ENCODE measurements at regions not wholly inside any gene's neighbourhood (a gene's known extent, or its start where the extent isn't known, plus 50 kb on each side); places are given as distances from the start of the nearest gene placed in this dataset.

DNA sequence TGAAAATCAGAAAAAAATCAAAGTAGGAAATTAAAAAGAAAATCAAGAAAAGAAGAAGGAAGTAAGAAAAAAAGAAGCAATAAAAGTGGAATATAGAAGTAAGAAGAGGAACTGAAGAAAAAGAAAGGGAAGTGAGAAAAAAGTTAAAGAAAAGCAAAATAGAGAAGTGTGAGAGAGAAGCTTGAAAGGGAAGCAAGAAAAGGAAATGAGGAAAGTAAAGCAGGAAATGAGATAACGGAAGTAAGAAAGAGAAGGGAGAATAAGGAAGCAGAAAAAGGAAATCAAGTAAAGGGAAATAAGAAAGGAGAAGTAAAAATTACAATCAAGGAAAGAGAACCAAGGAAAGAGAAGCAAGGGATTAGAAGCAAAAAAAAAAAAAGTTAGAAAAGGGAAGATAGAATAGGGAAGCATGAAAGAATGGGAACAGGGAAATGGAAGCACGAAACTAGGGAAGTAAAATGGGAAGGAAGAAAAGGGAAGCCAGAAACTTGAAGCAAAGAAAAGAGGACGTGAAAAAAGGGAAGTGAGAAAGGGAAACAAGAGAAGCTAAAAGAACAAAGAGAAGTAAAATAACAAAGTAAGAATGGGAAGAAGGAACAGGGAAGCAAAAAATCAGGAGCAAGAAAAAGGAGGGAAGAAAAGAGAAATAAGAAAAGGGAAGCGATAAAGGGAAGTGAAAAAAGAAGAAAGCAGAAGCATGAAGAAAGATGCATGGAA lies 243.3 kb upstream of the NCKAP5 start:
- H3K27ac Mint-ChIP-seq = no peak overlapping the region
- H3K27me3 ChIP-seq (replicated peaks in 1 of 2; ENCODE audit: control insufficient read depth in 2 of 2, extremely low read depth in 1 of 2, insufficient read depth in 2 of 2, low read length in 1 of 2) = peaks cover 0 to 19% of the 10 kb centered on the region in 2 experiments
- ChIA-PET POLR2A (no interaction called here), CTCF (no interaction called here)
- no peaks in the 10 kb centered on the region for H3K9me3 ChIP-seq
- H3K36me3 ChIP-seq (ENCODE audit: control insufficient read depth in 2 of 2, extremely low read depth in 1 of 2, insufficient read depth in 1 of 2, low read length in 1 of 2) = no peaks in the 10 kb centered on the region
- no peaks in the 10 kb centered on the region for H3K4me1 Mint-ChIP-seq
- H3K4me1 ChIP-seq (ENCODE audit: control insufficient read depth in 1 of 2, extremely low read depth in 1 of 2, insufficient read depth in 2 of 2, low read length in 2 of 2) = no peaks in the 10 kb centered on the region
- no peak overlapping the region for H3K4me3 ChIP-seq (ENCODE audit: control insufficient read depth in 1 of 2, extremely low read depth in 1 of 2, low read length in 1 of 2)
- H3K27ac ChIP-seq (ENCODE audit: low read length) = no peak overlapping the region
- ATAC-seq (replicated peaks in 1 of 4) (no peak), DNase-seq (no peak)
- H3K9me3 Mint-ChIP-seq = peaks cover 5 to 28% (median 16%) of the 10 kb centered on the region in 3 donors
- peaks cover 19 to 24% of the 10 kb centered on the region in 2 donors for H3K27me3 Mint-ChIP-seq
- no peak overlapping the region for H3K4me3 Mint-ChIP-seq
- no peaks in the 10 kb centered on the region for H3K36me3 Mint-ChIP-seq
- WGBS (ENCODE audit: insufficient coverage) = 26% methylated on average over 4 of the region's 4 CpGs

DNA sequence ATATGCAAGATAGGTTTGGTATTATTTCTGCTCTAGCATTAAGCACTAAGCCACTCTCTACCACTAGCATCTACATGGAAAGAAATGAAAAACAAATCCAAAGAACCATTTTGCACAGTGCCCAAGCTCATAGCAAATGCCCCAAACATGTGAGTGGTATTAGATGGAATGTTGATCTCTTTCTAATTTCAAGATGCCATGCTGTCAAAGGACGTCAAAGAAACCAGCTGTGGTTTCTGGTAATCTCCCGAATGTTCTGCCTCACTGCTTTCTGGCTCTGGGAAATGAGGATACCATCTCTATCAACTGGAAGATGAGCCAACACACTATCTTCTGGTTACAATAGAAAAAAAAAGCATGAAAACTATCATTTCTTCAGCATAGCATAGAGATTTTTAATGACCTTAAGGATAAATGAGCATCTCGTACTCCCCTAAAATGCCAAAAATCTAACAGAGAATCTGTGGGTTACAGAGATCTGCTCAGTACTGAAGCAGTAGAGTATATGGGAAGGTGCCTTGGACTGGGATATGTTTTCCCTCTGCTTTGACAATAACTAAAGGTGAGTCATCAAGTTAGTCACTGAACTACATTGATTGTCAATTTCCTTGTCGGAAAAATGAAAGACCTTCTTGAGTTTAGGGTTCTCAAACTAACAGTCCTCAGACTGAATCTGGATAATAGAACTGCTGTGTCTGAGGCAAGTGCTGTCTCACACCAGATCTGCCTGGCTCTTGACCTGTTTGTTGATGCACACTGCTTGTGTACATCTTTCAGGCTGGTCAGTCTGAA lies 244.8 kb upstream of the NCKAP5 start:
- ChIA-PET POLR2A (no interaction called here), CTCF (no interaction called here)
- Mint-ChIP-seq H3K27ac (no peak overlapping the region), H3K27me3 (peaks cover 15 to 16% of the 10 kb centered on the region in 2 donors), H3K4me3 (no peak overlapping the region), H3K4me1 (no peaks in the 10 kb centered on the region), H3K36me3 (no peaks in the 10 kb centered on the region), H3K9me3 (peaks cover 5 to 28% (median 16%) of the 10 kb centered on the region in 3 donors)
- ATAC-seq (replicated peaks in 1 of 4) (no peak), DNase-seq (no peak)
- Histone ChIP-seq H3K9me3 (no peaks in the 10 kb centered on the region), H3K27ac (ENCODE audit: low read length) (no peak overlapping the region), H3K36me3 (ENCODE audit: control insufficient read depth in 2 of 2, extremely low read depth in 1 of 2, insufficient read depth in 1 of 2, low read length in 1 of 2) (no peaks in the 10 kb centered on the region), H3K27me3 (replicated peaks in 1 of 2; ENCODE audit: control insufficient read depth in 2 of 2, extremely low read depth in 1 of 2, insufficient read depth in 2 of 2, low read length in 1 of 2) (peaks cover 0 to 14% of the 10 kb centered on the region in 2 experiments), H3K4me3 (ENCODE audit: control insufficient read depth in 1 of 2, extremely low read depth in 1 of 2, low read length in 1 of 2) (no peak overlapping the region), H3K4me1 (ENCODE audit: control insufficient read depth in 1 of 2, extremely low read depth in 1 of 2, insufficient read depth in 2 of 2, low read length in 2 of 2) (no peaks in the 10 kb centered on the region)
- 100% methylated on average over 1 of the region's 4 CpGs for WGBS (ENCODE audit: insufficient coverage)

- DNase-seq (no peak), ATAC-seq (replicated peaks in 1 of 4) (no peak)
- H3K36me3 Mint-ChIP-seq = no peaks in the 10 kb centered on the region
- Histone ChIP-seq H3K27ac (ENCODE audit: low read length) (no peak overlapping the region), H3K4me1 (ENCODE audit: control insufficient read depth in 1 of 2, extremely low read depth in 1 of 2, insufficient read depth in 2 of 2, low read length in 2 of 2) (no peaks in the 10 kb centered on the region), H3K27me3 (replicated peaks in 1 of 2; ENCODE audit: control insufficient read depth in 2 of 2, extremely low read depth in 1 of 2, insufficient read depth in 2 of 2, low read length in 1 of 2) (peaks cover 0 to 14% of the 10 kb centered on the region in 2 experiments), H3K9me3 (no peaks in the 10 kb centered on the region), H3K36me3 (ENCODE audit: control insufficient read depth in 2 of 2, extremely low read depth in 1 of 2, insufficient read depth in 1 of 2, low read length in 1 of 2) (no peaks in the 10 kb centered on the region), H3K4me3 (ENCODE audit: control insufficient read depth in 1 of 2, extremely low read depth in 1 of 2, low read length in 1 of 2) (no peak overlapping the region)
- CTCF ChIA-PET = no interaction called here
- POLR2A ChIA-PET = no interaction called here
- H3K27me3 Mint-ChIP-seq = peaks cover 6 to 12% of the 10 kb centered on the region in 2 donors
- no peak overlapping the region for H3K27ac Mint-ChIP-seq
- peaks cover 0 to 17% (median 8%) of the 10 kb centered on the region in 3 donors for H3K9me3 Mint-ChIP-seq
- H3K4me3 Mint-ChIP-seq = no peak overlapping the region
- H3K4me1 Mint-ChIP-seq = no peaks in the 10 kb centered on the region
- WGBS (ENCODE audit: insufficient coverage) = 13% methylated on average over 1 of the region's 4 CpGs
Measured at GRCh38 chr2:133814890-133815289, 246.6 kb upstream of the NCKAP5 start.

GRCh38 chr2:133816037-133816436 lies 247.8 kb upstream of the NCKAP5 start:
- peaks cover 0 to 14% of the 10 kb centered on the region in 2 experiments for H3K27me3 ChIP-seq (replicated peaks in 1 of 2; ENCODE audit: control insufficient read depth in 2 of 2, extremely low read depth in 1 of 2, insufficient read depth in 2 of 2, low read length in 1 of 2)
- H3K36me3 ChIP-seq (ENCODE audit: control insufficient read depth in 2 of 2, extremely low read depth in 1 of 2, insufficient read depth in 1 of 2, low read length in 1 of 2) = no peaks in the 10 kb centered on the region
- ATAC-seq (replicated peaks in 1 of 4) (no peak), DNase-seq (no peak)
- H3K27ac Mint-ChIP-seq = no peak overlapping the region
- no peaks in the 10 kb centered on the region for H3K9me3 ChIP-seq
- ChIA-PET POLR2A (no interaction called here), CTCF (no interaction called here)
- no peak overlapping the region for H3K27ac ChIP-seq (ENCODE audit: low read length)
- no peak overlapping the region for H3K4me3 ChIP-seq (ENCODE audit: control insufficient read depth in 1 of 2, extremely low read depth in 1 of 2, low read length in 1 of 2)
- H3K36me3 Mint-ChIP-seq = no peaks in the 10 kb centered on the region
- whole genome bisulfite sequencing (ENCODE audit: insufficient coverage) = 88% methylated on average over 1 of the region's 3 CpGs
- H3K4me3 Mint-ChIP-seq = no peak overlapping the region
- H3K4me1 Mint-ChIP-seq = no peaks in the 10 kb centered on the region
- H3K4me1 ChIP-seq (ENCODE audit: control insufficient read depth in 1 of 2, extremely low read depth in 1 of 2, insufficient read depth in 2 of 2, low read length in 2 of 2) = no peaks in the 10 kb centered on the region
- H3K27me3 Mint-ChIP-seq = peaks cover 6 to 14% of the 10 kb centered on the region in 2 donors
- peaks cover 0 to 9% (median under 1%) of the 10 kb centered on the region in 3 donors for H3K9me3 Mint-ChIP-seq

GRCh38 chr2:133817680-133818566 lies 249.7 kb upstream of the NCKAP5 start:
- Mint-ChIP-seq H3K27me3 (peaks cover 6 to 14% of the 10 kb centered on the region in 2 donors), H3K4me3 (no peak overlapping the region), H3K4me1 (no peaks in the 10 kb centered on the region), H3K36me3 (no peaks in the 10 kb centered on the region), H3K9me3 (no peaks in the 10 kb centered on the region), H3K27ac (no peak overlapping the region)
- no peaks in the 10 kb centered on the region for H3K4me1 ChIP-seq (ENCODE audit: control insufficient read depth in 1 of 2, extremely low read depth in 1 of 2, insufficient read depth in 2 of 2, low read length in 2 of 2)
- WGBS (ENCODE audit: insufficient coverage) = 3% methylated on average over 4 of the region's 9 CpGs
- H3K4me3 ChIP-seq (ENCODE audit: control insufficient read depth in 1 of 2, extremely low read depth in 1 of 2, low read length in 1 of 2) = no peak overlapping the region
- ATAC-seq (replicated peaks in 1 of 4) (no peak), DNase-seq (no peak)
- ChIA-PET CTCF (no interaction called here), POLR2A (no interaction called here)
- peaks cover 0 to 14% of the 10 kb centered on the region in 2 experiments for H3K27me3 ChIP-seq (replicated peaks in 1 of 2; ENCODE audit: control insufficient read depth in 2 of 2, extremely low read depth in 1 of 2, insufficient read depth in 2 of 2, low read length in 1 of 2)
- H3K36me3 ChIP-seq (ENCODE audit: control insufficient read depth in 2 of 2, extremely low read depth in 1 of 2, insufficient read depth in 1 of 2, low read length in 1 of 2) = no peaks in the 10 kb centered on the region
- H3K9me3 ChIP-seq = no peaks in the 10 kb centered on the region
- H3K27ac ChIP-seq (ENCODE audit: low read length) = no peak overlapping the region

DNA sequence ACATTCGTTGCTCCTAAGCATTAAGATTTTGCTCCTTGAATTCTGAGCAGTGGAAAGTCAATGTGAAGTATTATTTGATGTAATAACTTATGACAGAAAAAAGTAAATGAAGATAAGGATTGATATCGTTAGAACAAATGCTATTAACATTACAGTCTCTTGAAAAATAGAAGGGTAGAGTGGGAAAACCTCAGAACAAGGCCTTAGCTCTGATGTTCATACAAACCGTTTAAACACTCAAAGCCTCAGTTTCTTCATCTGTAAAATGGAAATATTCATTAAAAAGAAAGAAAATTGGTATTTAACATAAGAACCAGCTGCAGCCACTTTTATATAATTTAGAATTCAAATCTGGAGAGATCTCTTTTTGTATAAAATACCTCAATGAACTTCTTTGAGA lies 250.4 kb upstream of the NCKAP5 start:
- 60% methylated on average over 1 of the region's 3 CpGs for WGBS (ENCODE audit: insufficient coverage)
- Mint-ChIP-seq H3K4me1 (no peaks in the 10 kb centered on the region), H3K9me3 (no peaks in the 10 kb centered on the region), H3K4me3 (no peak overlapping the region), H3K27ac (no peak overlapping the region), H3K27me3 (peaks cover 6 to 13% of the 10 kb centered on the region in 2 donors), H3K36me3 (no peaks in the 10 kb centered on the region)
- Histone ChIP-seq H3K9me3 (no peaks in the 10 kb centered on the region), H3K36me3 (ENCODE audit: control insufficient read depth in 2 of 2, extremely low read depth in 1 of 2, insufficient read depth in 1 of 2, low read length in 1 of 2) (no peaks in the 10 kb centered on the region), H3K27me3 (replicated peaks in 1 of 2; ENCODE audit: control insufficient read depth in 2 of 2, extremely low read depth in 1 of 2, insufficient read depth in 2 of 2, low read length in 1 of 2) (peaks cover 0 to 14% of the 10 kb centered on the region in 2 experiments), H3K4me3 (ENCODE audit: control insufficient read depth in 1 of 2, extremely low read depth in 1 of 2, low read length in 1 of 2) (no peak overlapping the region), H3K4me1 (ENCODE audit: control insufficient read depth in 1 of 2, extremely low read depth in 1 of 2, insufficient read depth in 2 of 2, low read length in 2 of 2) (no peaks in the 10 kb centered on the region), H3K27ac (ENCODE audit: low read length) (no peak overlapping the region)
- ATAC-seq (replicated peaks in 1 of 4) (no peak), DNase-seq (no peak)
- POLR2A ChIA-PET = no interaction called here
- CTCF ChIA-PET = no interaction called here

Data from T-cell (primary cell).